Hepatocyte (in vitro differentiated cells): ENCODE measurements at regions not wholly inside any gene's neighbourhood (a gene's known extent, or its start where the extent isn't known, plus 50 kb on each side); places are given as distances from the start of the nearest gene placed in this dataset.

Experiments
- EZH2 ChIP-seq: fragments of 200-600 bp; sonication (generic); IDR thresholded peaks from 2 replicates; pipeline ENCODE4 v1.6.1; 2016; ENCODE audit warnings: antibody characterized with exemption, mild to moderate bottlenecking, borderline replicate concordance
- EZH2phosphoT487 ChIP-seq: fragments of 200-600 bp; sonication (generic); IDR thresholded peaks from one replicate; pipeline ENCODE4 v1.6.1; 2018; ENCODE audit warnings: antibody characterized with exemption, mild to moderate bottlenecking, low read depth, moderate library complexity; ENCODE audit not compliant: unreplicated experiment, severe bottlenecking
- TF ChIP-seq, protein P1 (sequence below): fragments of 200-600 bp; sonication (generic); IDR thresholded peaks from 2 replicates; pipeline ENCODE4 v1.5.1; 2016; ENCODE audit warnings: antibody characterized with exemption, mild to moderate bottlenecking; ENCODE audit not compliant: poor library complexity

DNA sequence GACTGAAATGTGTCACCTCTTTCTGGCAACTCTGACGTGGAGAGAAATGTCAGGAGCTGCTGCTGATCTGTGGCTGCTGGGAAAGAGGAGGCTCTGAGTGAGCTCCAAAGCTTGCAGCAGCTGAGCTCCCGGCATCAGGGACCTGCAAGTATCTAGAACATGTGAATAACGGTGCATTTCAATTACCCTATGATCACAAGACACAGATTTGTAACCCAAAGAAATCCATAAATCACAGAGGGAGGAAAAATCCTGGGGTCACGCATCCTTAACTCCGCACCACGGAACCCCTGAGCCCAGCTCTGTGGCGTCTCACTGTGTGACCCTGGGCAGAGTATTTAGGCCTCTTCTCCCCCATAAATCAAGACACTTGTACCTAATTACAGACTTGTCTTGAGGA lies 139.8 kb downstream of the IRX2 start:
- TF ChIP-seq, protein P1, sequence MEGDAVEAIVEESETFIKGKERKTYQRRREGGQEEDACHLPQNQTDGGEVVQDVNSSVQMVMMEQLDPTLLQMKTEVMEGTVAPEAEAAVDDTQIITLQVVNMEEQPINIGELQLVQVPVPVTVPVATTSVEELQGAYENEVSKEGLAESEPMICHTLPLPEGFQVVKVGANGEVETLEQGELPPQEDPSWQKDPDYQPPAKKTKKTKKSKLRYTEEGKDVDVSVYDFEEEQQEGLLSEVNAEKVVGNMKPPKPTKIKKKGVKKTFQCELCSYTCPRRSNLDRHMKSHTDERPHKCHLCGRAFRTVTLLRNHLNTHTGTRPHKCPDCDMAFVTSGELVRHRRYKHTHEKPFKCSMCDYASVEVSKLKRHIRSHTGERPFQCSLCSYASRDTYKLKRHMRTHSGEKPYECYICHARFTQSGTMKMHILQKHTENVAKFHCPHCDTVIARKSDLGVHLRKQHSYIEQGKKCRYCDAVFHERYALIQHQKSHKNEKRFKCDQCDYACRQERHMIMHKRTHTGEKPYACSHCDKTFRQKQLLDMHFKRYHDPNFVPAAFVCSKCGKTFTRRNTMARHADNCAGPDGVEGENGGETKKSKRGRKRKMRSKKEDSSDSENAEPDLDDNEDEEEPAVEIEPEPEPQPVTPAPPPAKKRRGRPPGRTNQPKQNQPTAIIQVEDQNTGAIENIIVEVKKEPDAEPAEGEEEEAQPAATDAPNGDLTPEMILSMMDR, result no peak
- TF ChIP-seq EZH2phosphoT487, result no peak
- TF ChIP-seq EZH2, result no peak
